GM21786 (cell line): ENCODE measurements at regions not wholly inside any gene's neighbourhood (a gene's known extent, or its start where the extent isn't known, plus 50 kb on each side); places are given as distances from the start of the nearest gene placed in this dataset.

Source experiments
- ATAC-seq: cut with Tn5 transposase; IDR thresholded peaks from one replicate; pipeline ENCODE4 v1.9.1; 2021; ENCODE audit not compliant: unreplicated experiment

- no peak for ATAC-seq
Observed at GRCh38 chr12:98453492-98453891, 61.9 kb upstream of the TMPO start.

GRCh38 chr12:98456041-98456440 lies 59.3 kb upstream of the TMPO start:
- ATAC-seq = no peak

- ATAC-seq = no peak
Observed at GRCh38 chr12:98456576-98457573, 58.5 kb upstream of the TMPO start.

GRCh38 chr12:98464190-98464589 lies 51.2 kb upstream of the TMPO start:
- ATAC-seq = no peak

- no peak for ATAC-seq
Observed at GRCh38 chr12:98465505-98465904, 49.9 kb upstream of the TMPO start.
